ENCODE measurements at regions not wholly inside any gene's neighbourhood (a gene's known extent, or its start where the extent isn't known, plus 50 kb on each side); places are given as distances from the start of the nearest gene placed in this dataset.
"Not testable (repeated sequence)": the region's sequence is repeated elsewhere in the genome, so short reads cannot be mapped to it uniquely, and the experiment has no call there.

GRCh38 chr12:46573347-46573658 is 200.7 kb upstream of the SLC38A2 start:
- DNase-seq (ENCODE audit: low read depth in 2 of 3, low spot score in 2 of 3) = no peak

GRCh38 chr12:46572644-46573346 is 200.2 kb upstream of the SLC38A2 start:
- no peak for DNase-seq (ENCODE audit: low read depth in 2 of 3, low spot score in 2 of 3)

DNA sequence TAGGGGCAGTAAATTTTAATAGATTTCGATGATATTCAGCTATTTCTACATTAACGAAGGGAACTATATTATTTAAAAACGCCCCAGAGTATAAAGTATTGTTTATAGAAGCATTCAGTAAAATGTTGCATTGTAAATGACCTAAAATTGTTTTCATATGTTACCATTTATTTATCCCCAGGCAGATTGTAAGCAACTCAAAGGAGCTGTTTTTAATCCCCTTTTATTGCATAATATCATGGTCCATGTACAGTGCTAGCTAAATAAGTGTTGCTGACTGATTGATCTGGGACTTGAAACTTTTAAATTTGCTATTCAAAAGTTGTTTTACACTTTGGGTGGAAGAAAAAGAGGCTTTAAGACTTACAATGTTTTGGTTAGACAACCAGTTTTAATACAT is 199.0 kb upstream of the SLC38A2 start:
- DNase-seq (ENCODE audit: low read depth in 2 of 3, low spot score in 2 of 3) = no peak

GRCh38 chr12:46569826-46570439 is 197.4 kb upstream of the SLC38A2 start:
- DNase-seq (ENCODE audit: low read depth in 2 of 3, low spot score in 2 of 3) = no peak

- no peak for DNase-seq (ENCODE audit: low read depth in 2 of 3, low spot score in 2 of 3)
These were observed 195.1 kb upstream of the SLC38A2 start for GRCh38 chr12:46567667-46568066.

DNA sequence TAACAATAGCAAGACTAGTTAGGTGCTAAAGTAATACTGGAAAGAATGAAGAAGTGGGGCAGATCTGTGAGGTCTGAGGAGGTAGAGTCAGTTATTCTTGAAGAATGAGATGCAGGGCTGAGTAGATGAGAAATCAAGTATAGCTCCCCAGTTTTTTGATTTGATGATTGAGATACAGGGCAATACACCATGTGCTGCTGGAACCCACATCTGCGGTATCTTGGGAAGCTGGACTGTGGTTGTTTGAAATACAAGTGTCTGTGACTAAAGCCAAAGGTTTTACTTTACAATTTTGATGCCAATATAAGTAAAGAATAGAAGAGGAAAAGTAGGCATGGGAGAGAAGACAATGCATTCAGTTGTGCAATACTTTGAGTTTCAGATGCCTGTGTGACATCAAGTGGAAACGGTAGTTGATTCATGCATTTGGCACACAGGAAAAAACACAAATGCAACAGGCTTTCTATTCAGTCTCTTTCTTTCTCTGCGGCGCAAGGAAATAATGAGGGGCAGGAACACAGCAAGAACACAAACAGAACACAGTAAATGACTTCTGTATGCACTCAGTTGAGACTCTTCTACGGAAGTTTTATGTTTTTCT is 190.2 kb upstream of the SLC38A2 start:
- DNase-seq (ENCODE audit: low read depth in 2 of 3, low spot score in 2 of 3) = no peak

DNA sequence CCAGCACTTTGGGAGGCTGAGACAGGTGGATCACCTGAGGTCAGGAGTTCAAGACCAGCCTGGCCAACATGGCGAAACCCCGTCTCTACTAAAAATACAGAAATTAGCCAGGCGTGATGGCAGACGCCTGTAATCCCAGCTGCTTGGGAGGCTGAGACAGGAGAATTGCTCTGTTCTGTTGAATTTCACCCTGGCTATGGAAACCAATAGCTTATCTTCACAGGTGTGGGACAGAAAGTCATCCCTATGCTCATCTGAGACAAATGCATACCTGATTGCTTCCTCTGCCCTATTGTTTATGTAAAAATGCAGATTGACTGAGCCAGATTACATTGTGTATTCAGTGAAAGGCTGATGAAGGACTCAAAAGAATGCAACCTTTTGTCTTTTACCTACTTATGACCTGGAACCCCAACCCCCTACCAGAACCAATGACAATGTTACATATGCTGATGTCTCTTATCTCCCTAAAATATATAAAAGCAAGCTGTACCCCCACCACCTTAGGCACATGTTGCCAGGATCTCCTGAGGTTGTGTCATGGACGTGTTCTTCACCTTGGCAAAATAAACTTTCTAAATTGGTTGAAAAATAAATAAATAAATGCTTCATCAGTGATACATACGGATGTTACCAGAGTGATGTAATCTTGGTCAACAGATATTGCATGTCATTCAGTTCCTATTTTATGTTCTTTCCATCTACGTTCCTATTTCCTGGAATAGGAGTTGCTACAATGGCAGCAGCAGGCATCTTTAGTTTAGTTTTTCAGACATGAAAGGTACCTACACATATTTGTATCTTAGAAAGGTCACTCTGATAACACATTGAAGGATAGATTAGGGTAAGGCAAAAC is 189.4 kb upstream of the SLC38A2 start:
- not testable (repeated sequence) for DNase-seq (ENCODE audit: low read depth in 2 of 3, low spot score in 2 of 3)

DNA sequence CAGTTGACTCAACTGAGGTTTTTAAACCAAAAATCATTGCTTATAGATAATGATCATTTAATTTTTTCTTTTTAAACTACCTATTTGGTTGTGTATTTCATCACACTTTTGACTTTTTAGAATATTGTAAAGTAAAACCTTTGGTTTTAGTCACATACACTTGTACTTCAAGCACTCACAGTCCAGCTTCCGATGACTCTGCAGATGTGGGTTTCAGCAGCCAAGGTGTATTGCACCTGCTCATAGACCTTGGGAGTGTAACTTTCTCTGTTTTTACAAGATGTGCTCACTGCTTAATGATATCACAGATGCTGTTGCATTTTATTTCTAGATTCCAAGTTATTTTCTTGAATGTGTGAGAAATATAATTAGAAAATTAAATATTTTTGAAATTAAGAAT is 188.3 kb upstream of the SLC38A2 start:
- DNase-seq (ENCODE audit: low read depth in 2 of 3, low spot score in 2 of 3) = no peak

DNA sequence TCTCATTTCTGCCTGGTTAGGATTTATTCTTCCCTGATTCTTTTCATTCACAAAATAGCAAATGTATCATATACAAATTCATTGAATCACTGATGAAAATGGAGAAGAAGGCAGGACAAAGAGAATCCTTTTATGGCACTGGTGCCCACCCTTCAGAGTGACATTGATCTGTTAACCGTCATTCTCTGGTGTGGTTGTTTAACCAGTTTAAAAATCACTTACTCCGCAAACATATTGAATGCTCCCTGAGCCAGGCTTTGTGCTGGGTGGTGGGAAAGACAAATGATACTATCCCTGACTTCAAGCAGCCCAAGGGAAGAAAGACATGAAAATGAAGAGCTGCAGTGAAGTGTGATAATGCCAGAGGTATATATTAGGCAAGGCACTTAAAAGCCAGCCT is 187.5 kb upstream of the SLC38A2 start:
- no peak for DNase-seq (ENCODE audit: low read depth in 2 of 3, low spot score in 2 of 3)

- no peak for DNase-seq (ENCODE audit: low read depth in 2 of 3, low spot score in 2 of 3)
These were observed 186.7 kb upstream of the SLC38A2 start for GRCh38 chr12:46559311-46559710.

DNA sequence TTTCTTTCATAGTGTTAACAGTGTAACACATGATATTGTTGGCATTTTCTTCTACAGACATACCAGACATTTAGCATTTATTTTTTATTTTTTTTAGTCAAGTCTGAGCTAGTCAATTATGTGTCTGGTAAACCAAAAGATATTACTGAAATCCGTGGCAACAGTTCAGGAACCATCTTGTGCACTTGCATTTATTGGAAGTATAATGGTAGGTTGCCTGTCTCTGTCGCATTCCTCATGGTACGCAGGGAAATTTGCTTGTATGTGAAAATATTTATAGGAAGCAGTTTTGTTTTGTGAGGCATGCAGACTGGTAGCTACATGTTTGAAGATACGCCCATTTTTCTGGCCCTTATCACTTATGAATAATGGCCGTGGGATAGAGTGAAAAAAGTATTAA is 186.1 kb upstream of the SLC38A2 start:
- no peak for DNase-seq (ENCODE audit: low read depth in 2 of 3, low spot score in 2 of 3)

GRCh38 chr12:46557539-46558373 is 185.2 kb upstream of the SLC38A2 start:
- DNase-seq (ENCODE audit: low read depth in 2 of 3, low spot score in 2 of 3) = no peak

- DNase-seq (ENCODE audit: low read depth in 2 of 3, low spot score in 2 of 3) = no peak
These were observed 184.4 kb upstream of the SLC38A2 start for GRCh38 chr12:46556819-46557524.

GRCh38 chr12:46556105-46556559 is 183.6 kb upstream of the SLC38A2 start:
- DNase-seq (ENCODE audit: low read depth in 2 of 3, low spot score in 2 of 3) = no peak

GRCh38 chr12:46555406-46555852 is 182.9 kb upstream of the SLC38A2 start:
- no peak for DNase-seq (ENCODE audit: low read depth in 2 of 3, low spot score in 2 of 3)

- DNase-seq (ENCODE audit: low read depth in 2 of 3, low spot score in 2 of 3) = no peak
These were observed 181.9 kb upstream of the SLC38A2 start for GRCh38 chr12:46554460-46554859.

DNA sequence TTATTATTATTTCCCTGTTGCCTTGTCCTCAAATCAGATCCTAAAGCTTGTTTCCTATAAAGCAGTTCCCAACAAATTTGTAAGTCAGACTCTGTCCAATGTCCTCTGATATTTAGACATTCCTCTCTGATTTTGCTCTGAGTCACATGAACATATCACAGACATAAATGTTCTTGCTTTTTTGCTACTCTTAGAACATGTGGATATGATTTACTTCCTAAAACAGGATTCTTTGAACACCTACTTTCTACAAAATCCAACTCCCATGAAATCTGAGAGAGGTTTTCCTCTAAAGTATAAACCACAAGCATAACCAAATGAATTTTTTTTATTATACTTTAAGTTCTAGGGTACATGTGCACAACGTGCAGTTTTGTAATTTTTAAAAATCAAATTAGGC is 181.3 kb upstream of the SLC38A2 start:
- no peak for DNase-seq (ENCODE audit: low read depth in 2 of 3, low spot score in 2 of 3)

GRCh38 chr12:46553266-46553665 is 180.7 kb upstream of the SLC38A2 start:
- DNase-seq (ENCODE audit: low read depth in 2 of 3, low spot score in 2 of 3) = no peak

GRCh38 chr12:46550266-46550879 is 177.8 kb upstream of the SLC38A2 start:
- no peak for DNase-seq (ENCODE audit: low read depth in 2 of 3, low spot score in 2 of 3)
